ENCODE measurements at regions not wholly inside any gene's neighbourhood (a gene's known extent, or its start where the extent isn't known, plus 50 kb on each side); places are given as distances from the start of the nearest gene placed in this dataset.
A peak's percentile ranks its signal among the peaks of the same experiment; 100 is the strongest.

DNA sequence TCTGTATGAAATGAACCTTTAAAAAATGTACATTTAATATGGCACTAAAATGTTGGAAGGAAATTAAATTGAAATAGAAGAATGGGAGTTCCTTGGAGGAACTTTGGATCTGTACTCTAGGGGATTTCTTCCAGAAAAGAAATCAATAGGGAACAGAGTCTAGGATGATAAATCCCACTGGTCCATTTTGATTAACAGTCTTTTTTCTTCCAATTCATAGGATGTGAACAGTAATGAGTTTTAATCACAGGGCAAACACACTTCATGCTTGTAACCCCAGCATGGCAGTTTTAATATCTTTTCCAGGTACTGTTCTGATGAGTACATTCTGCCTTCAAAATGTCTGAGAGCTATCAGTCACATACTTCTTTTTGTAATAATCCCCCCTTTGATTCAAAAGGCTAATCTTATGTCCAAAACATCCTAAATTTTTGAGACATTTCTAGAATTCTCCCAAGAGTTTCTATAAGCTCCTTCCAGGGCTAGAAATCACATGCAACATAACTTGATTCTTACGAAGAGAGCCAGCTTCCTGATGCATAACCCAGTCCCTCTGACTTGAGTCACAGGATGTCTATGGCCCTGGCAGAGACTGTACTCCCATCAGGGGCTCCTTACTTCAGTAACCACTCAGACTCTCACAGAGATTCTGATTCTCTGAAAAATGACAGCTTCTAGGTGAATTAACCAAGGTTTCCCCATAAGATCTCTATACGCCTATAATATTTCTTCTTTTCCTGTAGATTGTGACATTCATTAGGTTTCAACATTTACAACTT is 112.9 kb downstream of the SLC36A4 start:
- DNase-seq = no peak
- Histone ChIP-seq H3K36me3 (ENCODE audit: control insufficient read depth in 1 of 2, insufficient read depth in 2 of 2, low read length in 1 of 2) (no peaks in the 10 kb centered on the region), H3K27me3 (ENCODE audit: control insufficient read depth in 1 of 2, insufficient read depth in 2 of 2, low read length in 1 of 2) (no peaks in the 10 kb centered on the region), H3K27ac (ENCODE audit: low read depth in 1 of 2, low read length in 2 of 2) (no peak overlapping the region), H3K4me1 (ENCODE audit: control insufficient read depth in 1 of 2, insufficient read depth in 2 of 2, low read length in 2 of 2) (no peaks in the 10 kb centered on the region), H3K9me3 (ENCODE audit: control insufficient read depth, low read length) (no peaks in the 10 kb centered on the region), H3K4me3 (ENCODE audit: low read length in 2 of 2) (no peak overlapping the region)
- intact Hi-C loops (cut with DNase I) = no loop called here
- no peak for ATAC-seq (ENCODE audit: low FRiP score)
- 64 to 66% methylated on average over 2 of the region's 2 CpGs for WGBS, 2 donors

DNA sequence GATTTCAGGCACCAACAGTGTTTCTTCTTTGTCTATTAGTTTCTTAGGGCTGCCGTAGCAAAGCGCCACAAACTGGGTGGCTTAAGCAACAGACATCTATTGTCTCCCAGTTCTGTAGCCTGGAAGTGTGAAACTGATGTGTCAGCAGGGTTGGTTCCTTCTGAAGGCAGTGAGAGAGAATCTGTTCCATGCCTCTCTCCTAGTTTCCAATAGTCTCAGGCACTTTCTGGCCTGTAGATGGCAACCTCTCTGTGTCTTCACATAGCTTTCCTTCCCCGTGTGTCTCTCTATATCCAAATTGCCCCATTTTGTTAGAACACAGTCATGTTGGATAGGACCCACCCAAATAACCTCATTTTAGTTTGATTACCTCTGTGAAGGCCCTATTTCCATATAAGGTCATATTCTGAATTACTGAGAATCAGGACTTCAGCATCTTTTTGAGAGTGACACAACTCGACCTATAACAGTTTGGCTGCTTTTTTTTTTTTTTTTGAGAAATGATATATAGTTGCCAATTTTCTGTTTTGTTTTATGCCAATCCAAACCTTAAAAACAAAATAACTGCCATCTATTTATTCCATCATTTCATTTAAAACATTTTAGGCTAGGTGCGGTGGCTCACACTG is 108.2 kb downstream of the SLC36A4 start:
- intact Hi-C loops (cut with DNase I) = no loop called here
- Histone ChIP-seq H3K4me3 (ENCODE audit: low read length in 2 of 2) (no peak overlapping the region), H3K27ac (ENCODE audit: low read depth in 1 of 2, low read length in 2 of 2) (no peak overlapping the region), H3K9me3 (ENCODE audit: control insufficient read depth, low read length) (no peaks in the 10 kb centered on the region), H3K36me3 (ENCODE audit: control insufficient read depth in 1 of 2, insufficient read depth in 2 of 2, low read length in 1 of 2) (no peaks in the 10 kb centered on the region), H3K27me3 (ENCODE audit: control insufficient read depth in 1 of 2, insufficient read depth in 2 of 2, low read length in 1 of 2) (no peaks in the 10 kb centered on the region), H3K4me1 (ENCODE audit: control insufficient read depth in 1 of 2, insufficient read depth in 2 of 2, low read length in 2 of 2) (no peaks in the 10 kb centered on the region)
- ATAC-seq (ENCODE audit: low FRiP score) (no peak), DNase-seq (peak in 1 of 2 donors; percentile 27)
- 60 to 67% methylated on average over 5 of the region's 5 CpGs for WGBS, 2 donors
